Uterus (tissue), 3 donors: ENCODE measurements at regions not wholly inside any gene's neighbourhood (a gene's known extent, or its start where the extent isn't known, plus 50 kb on each side); places are given as distances from the start of the nearest gene placed in this dataset.

Source experiments
- DNase-seq, 2 donors: peaks; one replicate each; pipeline ENCODE4 v3.0.0-alpha.2; 2019 to 2020
- H3K27ac ChIP-seq, 2 donors: fragments of 200-600 bp; sonication (generic); 1 replicate in 1 of 2; 2 replicates in 1 of 2; pipeline ENCODE4 v1.5.1; 2016 to 2018
- H3K27me3 ChIP-seq, 2 donors: fragments of 200-600 bp; sonication (generic); one replicate each; pipeline ENCODE4 v1.5.1; 2018 to 2019; ENCODE audit warnings: control low read depth in 1 of 2
- H3K36me3 ChIP-seq, 2 donors: fragments of 200-600 bp; sonication (generic); one replicate each; pipeline ENCODE4 v1.5.1; 2019; ENCODE audit warnings: control low read depth in 1 of 2
- H3K4me1 ChIP-seq, 2 donors: fragments of 200-600 bp; sonication (generic); one replicate each; pipeline ENCODE4 v1.5.1; 2018 to 2019; ENCODE audit warnings: control low read depth in 1 of 2
- H3K4me3 ChIP-seq, 2 donors: fragments of 200-600 bp; sonication (generic); 1 replicate in 1 of 2; 2 replicates in 1 of 2; pipeline ENCODE4 v1.5.1; 2018 to 2019; ENCODE audit warnings: mild to moderate bottlenecking in 1 of 2
- H3K9me3 ChIP-seq, 2 donors: fragments of 200-600 bp; sonication (generic); one replicate each; pipeline ENCODE4 v1.5.1; 2019; ENCODE audit warnings: control low read depth in 1 of 2
- POLR2A ChIP-seq, 2 donors: fragments of 450-650 bp; IDR thresholded peaks; one replicate each; pipeline ENCODE4 v1.6.1; 2016; ENCODE audit warnings: antibody characterized with exemption in 2 of 2, mild to moderate bottlenecking in 1 of 2, moderate library complexity in 1 of 2
- intact Hi-C: fragments of 100-400 bp; cut with DNase I; formaldehyde crosslinking; loops from one replicate; pipeline ENCODE4 v1.15.1; 2023; ENCODE audit warnings: low total_unique reads
- TF ChIP-seq, protein P1 (sequence below), 4 experiments: fragments of 200-600 bp in 2 of 4; fragments of 450-650 bp in 2 of 4; sonication (generic) in 2 of 4; IDR thresholded peaks; one replicate each; pipeline ENCODE4 v1.5.1; 2016 to 2019; ENCODE audit warnings: antibody characterized with exemption in 4 of 4, mild to moderate bottlenecking in 2 of 4, moderate library complexity in 1 of 4
- donor health status: DM: yes; HTN: yes; CAD: no.

DNA sequence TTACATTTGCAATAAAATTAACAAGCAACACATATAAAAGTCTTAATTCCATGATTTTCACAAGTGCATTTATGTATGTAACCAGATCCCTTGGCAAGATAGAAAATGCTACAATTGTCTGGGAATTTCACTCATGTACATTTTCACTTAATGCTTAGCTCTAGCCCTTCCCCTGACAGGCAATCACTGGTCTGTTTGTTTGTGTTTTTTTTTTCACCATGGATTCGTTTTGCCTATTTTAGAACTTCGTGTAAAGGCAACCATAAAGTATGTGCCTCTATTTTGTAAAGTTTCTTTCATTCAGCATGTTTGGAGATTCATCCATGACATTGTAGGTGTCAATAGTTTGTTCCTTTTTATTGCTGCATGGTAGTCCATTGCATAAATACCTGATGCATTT, 260.9 kb upstream of the SLCO3A1 start:
- TF ChIP-seq, protein P1, sequence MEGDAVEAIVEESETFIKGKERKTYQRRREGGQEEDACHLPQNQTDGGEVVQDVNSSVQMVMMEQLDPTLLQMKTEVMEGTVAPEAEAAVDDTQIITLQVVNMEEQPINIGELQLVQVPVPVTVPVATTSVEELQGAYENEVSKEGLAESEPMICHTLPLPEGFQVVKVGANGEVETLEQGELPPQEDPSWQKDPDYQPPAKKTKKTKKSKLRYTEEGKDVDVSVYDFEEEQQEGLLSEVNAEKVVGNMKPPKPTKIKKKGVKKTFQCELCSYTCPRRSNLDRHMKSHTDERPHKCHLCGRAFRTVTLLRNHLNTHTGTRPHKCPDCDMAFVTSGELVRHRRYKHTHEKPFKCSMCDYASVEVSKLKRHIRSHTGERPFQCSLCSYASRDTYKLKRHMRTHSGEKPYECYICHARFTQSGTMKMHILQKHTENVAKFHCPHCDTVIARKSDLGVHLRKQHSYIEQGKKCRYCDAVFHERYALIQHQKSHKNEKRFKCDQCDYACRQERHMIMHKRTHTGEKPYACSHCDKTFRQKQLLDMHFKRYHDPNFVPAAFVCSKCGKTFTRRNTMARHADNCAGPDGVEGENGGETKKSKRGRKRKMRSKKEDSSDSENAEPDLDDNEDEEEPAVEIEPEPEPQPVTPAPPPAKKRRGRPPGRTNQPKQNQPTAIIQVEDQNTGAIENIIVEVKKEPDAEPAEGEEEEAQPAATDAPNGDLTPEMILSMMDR (IDR thresholded peaks at IDR 0.05) = no peak
- no peak for TF ChIP-seq POLR2A (IDR thresholded peaks at IDR 0.05)
- Histone ChIP-seq H3K4me1 (no peaks in the 10 kb centered on the region), H3K36me3 (no peaks in the 10 kb centered on the region), H3K9me3 (no peaks in the 10 kb centered on the region), H3K4me3 (no peak overlapping the region), H3K27me3 (no peaks in the 10 kb centered on the region), H3K27ac (no peak overlapping the region)
- intact Hi-C loops = no loop called here
- no peak for DNase-seq

DNA sequence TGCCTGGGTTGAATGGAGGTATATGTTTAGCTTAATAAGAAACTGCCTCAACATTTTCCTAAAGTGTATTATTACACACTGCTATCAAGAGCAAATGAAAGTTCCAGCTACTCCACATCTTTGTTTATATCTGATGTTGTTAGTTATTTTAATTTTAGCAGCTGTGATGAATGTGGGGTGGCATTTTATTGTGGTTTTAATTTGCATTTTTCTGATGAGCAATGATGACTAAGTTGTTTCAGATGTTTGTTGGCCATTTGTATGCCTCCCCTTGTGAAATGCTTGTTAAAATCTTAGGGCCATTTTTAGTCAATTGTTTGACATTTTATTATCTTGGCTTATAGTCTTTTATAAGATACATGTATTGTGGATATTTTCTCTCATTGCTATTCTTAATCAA, 260.4 kb upstream of the SLCO3A1 start:
- no peaks in the 10 kb centered on the region for H3K9me3 ChIP-seq
- TF ChIP-seq, protein P1 (IDR thresholded peaks at IDR 0.05) = no peak
- no peak for TF ChIP-seq POLR2A (IDR thresholded peaks at IDR 0.05)
- no peaks in the 10 kb centered on the region for H3K36me3 ChIP-seq
- H3K4me3 ChIP-seq = no peak overlapping the region
- no peaks in the 10 kb centered on the region for H3K4me1 ChIP-seq
- intact Hi-C loops = no loop called here
- H3K27me3 ChIP-seq = no peaks in the 10 kb centered on the region
- H3K27ac ChIP-seq = no peak overlapping the region
- DNase-seq = no peak

DNA sequence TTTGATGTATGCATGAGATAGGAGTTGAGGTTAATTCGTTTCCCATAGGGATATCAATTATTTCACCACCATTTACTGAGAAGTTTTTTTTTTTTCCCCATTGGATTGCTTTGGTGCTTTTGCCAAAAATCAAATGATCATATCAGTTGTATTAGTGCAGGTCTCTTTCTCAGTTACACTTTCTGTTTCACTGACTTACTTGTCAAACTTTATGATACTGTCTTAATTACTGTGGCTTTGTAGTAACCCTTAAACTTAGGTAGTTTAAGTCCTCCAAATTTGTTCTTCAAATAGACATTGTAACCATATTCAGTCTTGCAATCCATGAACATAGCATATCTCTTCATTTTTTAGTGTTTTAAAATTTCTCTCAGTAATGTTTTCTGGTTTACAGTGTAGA, 259.9 kb upstream of the SLCO3A1 start:
- H3K27ac ChIP-seq = no peak overlapping the region
- H3K36me3 ChIP-seq = no peaks in the 10 kb centered on the region
- TF ChIP-seq POLR2A (IDR thresholded peaks at IDR 0.05) = no peak
- TF ChIP-seq, protein P1 (IDR thresholded peaks at IDR 0.05) = no peak
- intact Hi-C loops = no loop called here
- no peaks in the 10 kb centered on the region for H3K27me3 ChIP-seq
- H3K4me3 ChIP-seq = no peak overlapping the region
- no peaks in the 10 kb centered on the region for H3K9me3 ChIP-seq
- DNase-seq = no peak
- H3K4me1 ChIP-seq = no peaks in the 10 kb centered on the region

DNA sequence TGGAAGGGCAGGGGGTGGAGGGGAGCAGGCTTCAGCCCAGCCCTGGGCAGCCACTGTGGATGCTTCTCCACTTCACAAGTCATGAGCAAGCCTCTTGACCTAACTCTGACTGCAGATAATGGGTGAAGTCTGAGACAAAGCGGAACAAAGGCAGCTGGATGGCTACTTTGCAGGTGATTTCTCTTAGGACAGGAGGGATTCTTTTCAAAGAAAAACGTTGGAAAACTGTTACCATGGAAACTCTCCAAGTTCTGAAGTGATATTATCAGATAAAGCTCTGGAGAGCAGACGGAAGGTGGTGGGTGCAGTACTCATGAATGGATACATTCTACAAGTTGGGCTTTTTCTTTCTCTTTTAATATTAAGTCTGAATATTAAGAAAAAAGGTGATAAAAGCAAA, 254.2 kb upstream of the SLCO3A1 start:
- Histone ChIP-seq H3K9me3 (no peaks in the 10 kb centered on the region), H3K27ac (no peak overlapping the region), H3K27me3 (no peaks in the 10 kb centered on the region), H3K4me3 (no peak overlapping the region), H3K36me3 (no peaks in the 10 kb centered on the region), H3K4me1 (no peaks in the 10 kb centered on the region)
- intact Hi-C loops = no loop called here
- TF ChIP-seq, protein P1 (IDR thresholded peaks at IDR 0.05) = no peak
- TF ChIP-seq POLR2A (IDR thresholded peaks at IDR 0.05) = no peak
- DNase-seq = no peak

DNA sequence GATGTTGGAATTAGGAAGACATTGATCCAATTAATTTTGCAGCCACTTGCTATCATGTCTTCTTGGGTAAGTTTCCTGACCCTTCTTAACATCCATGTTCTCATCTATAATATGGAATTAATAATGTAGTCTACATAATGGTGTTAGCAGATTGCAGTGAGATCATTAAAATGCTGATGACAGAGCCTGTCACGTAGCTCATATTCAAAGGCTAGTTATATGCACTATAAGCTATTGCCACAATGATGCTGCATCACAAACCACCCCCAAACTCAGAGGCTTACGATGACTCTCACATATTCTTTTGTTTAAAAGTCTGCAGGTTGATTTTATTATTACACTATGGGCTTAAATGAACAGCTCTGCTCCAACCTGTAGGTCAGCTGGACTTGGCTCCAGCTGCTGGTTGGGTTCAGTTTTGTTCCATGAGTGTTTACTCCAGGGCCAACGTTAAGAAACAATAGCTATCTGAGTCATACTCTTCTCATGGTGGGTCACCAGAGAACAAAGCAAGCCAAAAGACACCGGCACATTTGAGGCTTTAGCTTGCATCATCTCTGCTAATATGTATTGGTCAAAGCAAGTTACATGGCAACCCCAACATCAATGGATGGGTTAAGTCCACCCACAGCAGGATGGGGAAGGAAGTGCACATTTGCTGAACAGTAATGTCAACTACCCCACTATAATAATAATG, 250.0 kb upstream of the SLCO3A1 start:
- Histone ChIP-seq H3K9me3 (no peaks in the 10 kb centered on the region), H3K27ac (no peak overlapping the region), H3K27me3 (no peaks in the 10 kb centered on the region), H3K4me3 (no peak overlapping the region), H3K36me3 (no peaks in the 10 kb centered on the region), H3K4me1 (no peaks in the 10 kb centered on the region)
- no peak for DNase-seq
- no peak for TF ChIP-seq POLR2A (IDR thresholded peaks at IDR 0.05)
- TF ChIP-seq, protein P1 (IDR thresholded peaks at IDR 0.05) = no peak
- intact Hi-C loops = no loop called here
